ENCODE measurements at regions not wholly inside any gene's neighbourhood (a gene's known extent, or its start where the extent isn't known, plus 50 kb on each side); places are given as distances from the start of the nearest gene placed in this dataset.
A peak's percentile ranks its signal among the peaks of the same experiment; 100 is the strongest.

- H3K4me3 ChIP-seq (ENCODE audit: low read depth, low read length), result no peak overlapping the region
Observed at GRCh38 chr3:188940573-188940932, 231.2 kb upstream of the TPRG1 start.

GRCh38 chr3:188941103-188941502 is 230.7 kb upstream of the TPRG1 start:
- no peak overlapping the region for H3K4me3 ChIP-seq (ENCODE audit: low read depth, low read length)

- H3K4me3 ChIP-seq (ENCODE audit: low read depth, low read length), result no peak overlapping the region
Observed at GRCh38 chr3:188942191-188942590, 229.6 kb upstream of the TPRG1 start.

- no peak overlapping the region for H3K4me3 ChIP-seq (ENCODE audit: low read depth, low read length)
Observed at GRCh38 chr3:188943591-188943990, 228.2 kb upstream of the TPRG1 start.

GRCh38 chr3:188944108-188944507 is 227.7 kb upstream of the TPRG1 start:
- no peak overlapping the region for H3K4me3 ChIP-seq (ENCODE audit: low read depth, low read length)

GRCh38 chr3:188946351-188947240 is 225.2 kb upstream of the TPRG1 start:
- peak overlapping the region; percentile 52 for H3K4me3 ChIP-seq (ENCODE audit: low read depth, low read length)

GRCh38 chr3:188947401-188948280 is 224.1 kb upstream of the TPRG1 start:
- peak overlapping the region; percentile 52 for H3K4me3 ChIP-seq (ENCODE audit: low read depth, low read length)

GRCh38 chr3:188948281-188948996 is 223.3 kb upstream of the TPRG1 start:
- peak overlapping the region; percentile 35 for H3K4me3 ChIP-seq (ENCODE audit: low read depth, low read length)

GRCh38 chr3:188948997-188949389 is 222.8 kb upstream of the TPRG1 start:
- no peak overlapping the region for H3K4me3 ChIP-seq (ENCODE audit: low read depth, low read length)

- H3K4me3 ChIP-seq (ENCODE audit: low read depth, low read length), result no peak overlapping the region
Observed at GRCh38 chr3:188949456-188949855, 222.3 kb upstream of the TPRG1 start.

- no peak overlapping the region for H3K4me3 ChIP-seq (ENCODE audit: low read depth, low read length)
Observed at GRCh38 chr3:188949996-188950395, 221.8 kb upstream of the TPRG1 start.

- no peak overlapping the region for H3K4me3 ChIP-seq (ENCODE audit: low read depth, low read length)
Observed at GRCh38 chr3:188950832-188951489, 220.8 kb upstream of the TPRG1 start.

GRCh38 chr3:188951734-188952133 is 220.0 kb upstream of the TPRG1 start:
- no peak overlapping the region for H3K4me3 ChIP-seq (ENCODE audit: low read depth, low read length)

- H3K4me3 ChIP-seq (ENCODE audit: low read depth, low read length), result no peak overlapping the region
Observed at GRCh38 chr3:188954590-188955208, 217.1 kb upstream of the TPRG1 start.

- H3K4me3 ChIP-seq (ENCODE audit: low read depth, low read length), result no peak overlapping the region
Observed at GRCh38 chr3:188955919-188956318, 215.9 kb upstream of the TPRG1 start.

- H3K4me3 ChIP-seq (ENCODE audit: low read depth, low read length), result no peak overlapping the region
Observed at GRCh38 chr3:188956839-188957489, 214.8 kb upstream of the TPRG1 start.

- H3K4me3 ChIP-seq (ENCODE audit: low read depth, low read length), result no peak overlapping the region
Observed at GRCh38 chr3:188959013-188959412, 212.8 kb upstream of the TPRG1 start.

GRCh38 chr3:188962253-188963247 is 209.2 kb upstream of the TPRG1 start:
- H3K4me3 ChIP-seq (ENCODE audit: low read depth, low read length), result no peak overlapping the region

- H3K4me3 ChIP-seq (ENCODE audit: low read depth, low read length), result no peak overlapping the region
Observed at GRCh38 chr3:188964957-188965356, 206.8 kb upstream of the TPRG1 start.

All from iPS-11a (cell line).